C4-2B (cell line): ENCODE measurements at regions not wholly inside any gene's neighbourhood (a gene's known extent, or its start where the extent isn't known, plus 50 kb on each side); places are given as distances from the start of the nearest gene placed in this dataset.

Source experiments
- ZFX ChIP-seq: fragments of 450-650 bp; IDR thresholded peaks from 2 replicates; pipeline ENCODE4 v1.6.1; 2017
- TF ChIP-seq, protein P1 (sequence below): fragments of 450-650 bp; conservative IDR thresholded peaks from 2 replicates; pipeline ENCODE4 v1.5.1; 2017; ENCODE audit warnings: mild to moderate bottlenecking

DNA sequence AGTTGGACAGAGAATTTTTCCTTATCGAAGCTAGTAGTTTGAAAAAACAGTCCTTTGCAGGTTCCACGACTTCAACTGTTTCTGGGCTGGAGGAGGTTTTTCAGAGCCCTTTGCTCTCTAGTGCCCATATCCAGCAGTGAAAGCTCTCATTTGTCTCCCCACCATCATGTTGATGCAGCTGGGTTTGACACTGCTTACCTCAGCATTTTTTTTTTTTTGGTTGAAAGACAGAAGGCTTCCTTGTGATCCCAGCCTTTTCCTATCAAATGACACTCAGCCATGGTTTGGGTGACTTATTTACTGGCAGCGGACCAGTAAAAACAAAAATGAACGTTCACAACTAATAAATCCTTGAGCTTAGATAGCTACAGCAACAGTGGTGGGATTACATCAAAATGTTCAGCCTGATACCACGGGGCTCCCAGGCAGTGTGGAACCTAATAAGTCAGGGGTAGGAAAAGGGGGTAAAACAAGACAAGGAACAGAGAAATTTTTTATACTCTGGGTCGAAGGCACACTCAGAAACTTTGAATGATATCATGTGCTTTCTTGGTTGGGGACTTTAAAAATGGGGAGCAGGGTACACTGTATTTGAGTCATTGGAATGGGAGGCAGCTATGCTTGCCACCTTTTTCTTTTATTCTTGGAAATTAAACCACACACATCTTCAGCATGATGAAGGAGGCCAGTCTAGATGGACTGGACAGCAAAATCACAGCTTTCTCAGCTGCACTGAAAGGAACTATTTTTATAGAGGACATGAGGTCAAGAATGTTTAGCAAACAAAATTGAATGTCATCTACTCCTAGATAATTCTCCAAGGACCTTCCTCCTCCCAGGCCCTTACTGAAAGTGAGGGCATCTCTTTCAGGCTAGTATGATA lies 308.9 kb upstream of the MPDZ start:
- TF ChIP-seq ZFX, result no peak
- TF ChIP-seq, protein P1, sequence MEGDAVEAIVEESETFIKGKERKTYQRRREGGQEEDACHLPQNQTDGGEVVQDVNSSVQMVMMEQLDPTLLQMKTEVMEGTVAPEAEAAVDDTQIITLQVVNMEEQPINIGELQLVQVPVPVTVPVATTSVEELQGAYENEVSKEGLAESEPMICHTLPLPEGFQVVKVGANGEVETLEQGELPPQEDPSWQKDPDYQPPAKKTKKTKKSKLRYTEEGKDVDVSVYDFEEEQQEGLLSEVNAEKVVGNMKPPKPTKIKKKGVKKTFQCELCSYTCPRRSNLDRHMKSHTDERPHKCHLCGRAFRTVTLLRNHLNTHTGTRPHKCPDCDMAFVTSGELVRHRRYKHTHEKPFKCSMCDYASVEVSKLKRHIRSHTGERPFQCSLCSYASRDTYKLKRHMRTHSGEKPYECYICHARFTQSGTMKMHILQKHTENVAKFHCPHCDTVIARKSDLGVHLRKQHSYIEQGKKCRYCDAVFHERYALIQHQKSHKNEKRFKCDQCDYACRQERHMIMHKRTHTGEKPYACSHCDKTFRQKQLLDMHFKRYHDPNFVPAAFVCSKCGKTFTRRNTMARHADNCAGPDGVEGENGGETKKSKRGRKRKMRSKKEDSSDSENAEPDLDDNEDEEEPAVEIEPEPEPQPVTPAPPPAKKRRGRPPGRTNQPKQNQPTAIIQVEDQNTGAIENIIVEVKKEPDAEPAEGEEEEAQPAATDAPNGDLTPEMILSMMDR, result no peak
